ENCODE measurements at regions not wholly inside any gene's neighbourhood (a gene's known extent, or its start where the extent isn't known, plus 50 kb on each side); places are given as distances from the start of the nearest gene placed in this dataset.
"Not testable (repeated sequence)": the region's sequence is repeated elsewhere in the genome, so short reads cannot be mapped to it uniquely, and the experiment has no call there.

GRCh38 chrY:17827155-17827554 is 52.9 kb downstream of the CDY2B start:
- not testable (repeated sequence) for H3K27me3 ChIP-seq, H3K36me3 ChIP-seq, H3K4me3 ChIP-seq, ATAC-seq, H3K9me3 ChIP-seq, H3K27ac ChIP-seq, H3K4me1 ChIP-seq
- WGBS, 2 donors (ENCODE audit: low coverage in 1 of 2), result no CpG with 5 or more reads among the region's 5 CpGs

- H3K27ac ChIP-seq, H3K4me3 ChIP-seq, ATAC-seq, H3K9me3 ChIP-seq, H3K4me1 ChIP-seq, H3K36me3 ChIP-seq, H3K27me3 ChIP-seq: not testable (repeated sequence)
- no CpG with 5 or more reads among the region's 4 CpGs for WGBS, 2 donors (ENCODE audit: low coverage in 1 of 2)
Observed at GRCh38 chrY:17819700-17820099, 60.3 kb downstream of the CDY2B start.

GRCh38 chrY:17819025-17819646 is 60.9 kb downstream of the CDY2B start:
- no CpG with 5 or more reads among the region's 3 CpGs for WGBS, 2 donors (ENCODE audit: low coverage in 1 of 2)

GRCh38 chrY:17817076-17818068 is 62.6 kb downstream of the CDY2B start:
- ATAC-seq, H3K4me3 ChIP-seq, H3K4me1 ChIP-seq, H3K27ac ChIP-seq, H3K9me3 ChIP-seq, H3K36me3 ChIP-seq, H3K27me3 ChIP-seq: not testable (repeated sequence)
- no CpG with 5 or more reads among the region's 6 CpGs for WGBS, 2 donors (ENCODE audit: low coverage in 1 of 2)

More at GRCh38 chrY:17819025-17819646, 60.9 kb downstream of the CDY2B start:
- not testable (repeated sequence) for H3K4me1 ChIP-seq, H3K9me3 ChIP-seq, ATAC-seq, H3K36me3 ChIP-seq, H3K27ac ChIP-seq, H3K4me3 ChIP-seq, H3K27me3 ChIP-seq

GRCh38 chrY:17812664-17813063 is 67.4 kb downstream of the CDY2B start:
- not testable (repeated sequence) for H3K4me3 ChIP-seq, ATAC-seq, H3K27ac ChIP-seq, H3K27me3 ChIP-seq, H3K9me3 ChIP-seq, H3K4me1 ChIP-seq, H3K36me3 ChIP-seq
- no CpG with 5 or more reads among the region's 3 CpGs for WGBS, 2 donors (ENCODE audit: low coverage in 1 of 2)

- not testable (repeated sequence) for H3K27ac ChIP-seq, H3K36me3 ChIP-seq, H3K4me1 ChIP-seq, H3K4me3 ChIP-seq, ATAC-seq, H3K27me3 ChIP-seq, H3K9me3 ChIP-seq
- no CpG with 5 or more reads among the region's 2 CpGs for WGBS, 2 donors (ENCODE audit: low coverage in 1 of 2)
Observed at GRCh38 chrY:17799915-17800314, 80.1 kb downstream of the CDY2B start.

GRCh38 chrY:17787214-17787613 is 92.8 kb downstream of the CDY2B start:
- H3K4me1 ChIP-seq, H3K9me3 ChIP-seq, ATAC-seq, H3K4me3 ChIP-seq, H3K36me3 ChIP-seq, H3K27ac ChIP-seq, H3K27me3 ChIP-seq: not testable (repeated sequence)
- WGBS, 2 donors (ENCODE audit: low coverage in 1 of 2), result no CpG with 5 or more reads among the region's 3 CpGs

GRCh38 chrY:17766000-17766699 is 113.9 kb downstream of the CDY2B start:
- H3K36me3 ChIP-seq, H3K4me1 ChIP-seq, ATAC-seq, H3K4me3 ChIP-seq, H3K27ac ChIP-seq, H3K9me3 ChIP-seq, H3K27me3 ChIP-seq: not testable (repeated sequence)
- no CpG with 5 or more reads among the region's 6 CpGs for WGBS, 2 donors (ENCODE audit: low coverage in 1 of 2)

GRCh38 chrY:17759213-17759612 is 120.8 kb downstream of the CDY2B start:
- not testable (repeated sequence) for H3K27me3 ChIP-seq, H3K9me3 ChIP-seq, H3K36me3 ChIP-seq, H3K27ac ChIP-seq, ATAC-seq, H3K4me1 ChIP-seq, H3K4me3 ChIP-seq

- H3K4me1 ChIP-seq, ATAC-seq, H3K27me3 ChIP-seq, H3K36me3 ChIP-seq, H3K9me3 ChIP-seq, H3K4me3 ChIP-seq, H3K27ac ChIP-seq: not testable (repeated sequence)
- WGBS, 2 donors (ENCODE audit: low coverage in 1 of 2), result no CpG with 5 or more reads among the region's 13 CpGs
Observed at GRCh38 chrY:17752887-17753497, 127.0 kb downstream of the CDY2B start.

- not testable (repeated sequence) for H3K36me3 ChIP-seq, H3K27me3 ChIP-seq, H3K27ac ChIP-seq, H3K4me3 ChIP-seq, ATAC-seq, H3K9me3 ChIP-seq, H3K4me1 ChIP-seq
- no CpG with 5 or more reads among the region's 2 CpGs for whole genome bisulfite sequencing, 2 donors (ENCODE audit: low coverage in 1 of 2)
Observed at GRCh38 chrY:17739852-17740251, 140.2 kb downstream of the CDY2B start.

- H3K36me3 ChIP-seq, H3K27me3 ChIP-seq, H3K9me3 ChIP-seq, ATAC-seq, H3K4me3 ChIP-seq, H3K4me1 ChIP-seq, H3K27ac ChIP-seq: not testable (repeated sequence)
- no CpG with 5 or more reads among the region's 13 CpGs for WGBS, 2 donors (ENCODE audit: low coverage in 1 of 2)
Observed at GRCh38 chrY:17729474-17729873, 150.5 kb downstream of the CDY2B start.

- not testable (repeated sequence) for H3K4me3 ChIP-seq, H3K27me3 ChIP-seq, H3K36me3 ChIP-seq, H3K27ac ChIP-seq, H3K9me3 ChIP-seq, ATAC-seq, H3K4me1 ChIP-seq
- no CpG with 5 or more reads among the region's 2 CpGs for WGBS, 2 donors (ENCODE audit: low coverage in 1 of 2)
Observed at GRCh38 chrY:17716329-17717043, 163.5 kb downstream of the CDY2B start.
